ENCODE measurements at regions not wholly inside any gene's neighbourhood (a gene's known extent, or its start where the extent isn't known, plus 50 kb on each side); places are given as distances from the start of the nearest gene placed in this dataset.

- TF ChIP-seq POLR2A (IDR thresholded peaks at IDR 0.05): no peak
- TF ChIP-seq CTCF (IDR thresholded peaks at IDR 0.05): no peak
Measured at GRCh38 chr21:20220586-20220985, 777.6 kb upstream of the NCAM2 start.
